A673 (cell line): ENCODE measurements at regions not wholly inside any gene's neighbourhood (a gene's known extent, or its start where the extent isn't known, plus 50 kb on each side); places are given as distances from the start of the nearest gene placed in this dataset.

ENCODE experiments used
- EZH2 ChIP-seq: fragments of 200-600 bp; sonication (generic); IDR thresholded peaks from 2 replicates; pipeline ENCODE4 v1.6.1; 2017; ENCODE audit warnings: borderline replicate concordance, low read depth, mild to moderate bottlenecking, mixed read lengths, antibody characterized with exemption, low read length; ENCODE audit not compliant: poor library complexity, severe bottlenecking
- TF ChIP-seq, protein P1 (sequence below): fragments of 300-800, 200-600 bp; sonication (generic); conservative IDR thresholded peaks from 2 replicates; pipeline ENCODE4 v1.5.1; 2017; ENCODE audit warnings: low read depth, mild to moderate bottlenecking, antibody characterized with exemption, low read length, moderate library complexity, mixed read lengths

DNA sequence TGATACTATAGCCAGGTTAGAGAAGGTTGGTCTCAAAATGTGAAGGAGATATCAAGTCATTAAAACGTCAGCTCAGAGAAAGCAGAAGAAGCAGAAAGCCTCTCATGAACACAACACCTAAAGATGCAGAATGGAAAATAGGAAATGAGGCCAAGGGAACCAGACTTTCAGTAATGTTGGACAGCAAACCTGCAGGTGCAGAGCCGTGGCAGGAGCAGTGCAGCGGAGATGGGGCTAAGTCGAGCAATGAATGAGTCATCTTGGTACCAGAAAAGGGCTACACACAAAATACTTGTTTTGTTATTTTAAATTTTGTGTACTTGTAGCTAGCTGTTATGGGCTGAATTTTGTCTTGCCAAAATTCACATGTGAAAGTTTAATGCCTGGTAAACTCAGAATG lies 479.6 kb upstream of the POM121L12 start:
- TF ChIP-seq, protein P1, sequence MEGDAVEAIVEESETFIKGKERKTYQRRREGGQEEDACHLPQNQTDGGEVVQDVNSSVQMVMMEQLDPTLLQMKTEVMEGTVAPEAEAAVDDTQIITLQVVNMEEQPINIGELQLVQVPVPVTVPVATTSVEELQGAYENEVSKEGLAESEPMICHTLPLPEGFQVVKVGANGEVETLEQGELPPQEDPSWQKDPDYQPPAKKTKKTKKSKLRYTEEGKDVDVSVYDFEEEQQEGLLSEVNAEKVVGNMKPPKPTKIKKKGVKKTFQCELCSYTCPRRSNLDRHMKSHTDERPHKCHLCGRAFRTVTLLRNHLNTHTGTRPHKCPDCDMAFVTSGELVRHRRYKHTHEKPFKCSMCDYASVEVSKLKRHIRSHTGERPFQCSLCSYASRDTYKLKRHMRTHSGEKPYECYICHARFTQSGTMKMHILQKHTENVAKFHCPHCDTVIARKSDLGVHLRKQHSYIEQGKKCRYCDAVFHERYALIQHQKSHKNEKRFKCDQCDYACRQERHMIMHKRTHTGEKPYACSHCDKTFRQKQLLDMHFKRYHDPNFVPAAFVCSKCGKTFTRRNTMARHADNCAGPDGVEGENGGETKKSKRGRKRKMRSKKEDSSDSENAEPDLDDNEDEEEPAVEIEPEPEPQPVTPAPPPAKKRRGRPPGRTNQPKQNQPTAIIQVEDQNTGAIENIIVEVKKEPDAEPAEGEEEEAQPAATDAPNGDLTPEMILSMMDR = no peak
- no peak for TF ChIP-seq EZH2
